ENCODE measurements at regions not wholly inside any gene's neighbourhood (a gene's known extent, or its start where the extent isn't known, plus 50 kb on each side); places are given as distances from the start of the nearest gene placed in this dataset.

DNA sequence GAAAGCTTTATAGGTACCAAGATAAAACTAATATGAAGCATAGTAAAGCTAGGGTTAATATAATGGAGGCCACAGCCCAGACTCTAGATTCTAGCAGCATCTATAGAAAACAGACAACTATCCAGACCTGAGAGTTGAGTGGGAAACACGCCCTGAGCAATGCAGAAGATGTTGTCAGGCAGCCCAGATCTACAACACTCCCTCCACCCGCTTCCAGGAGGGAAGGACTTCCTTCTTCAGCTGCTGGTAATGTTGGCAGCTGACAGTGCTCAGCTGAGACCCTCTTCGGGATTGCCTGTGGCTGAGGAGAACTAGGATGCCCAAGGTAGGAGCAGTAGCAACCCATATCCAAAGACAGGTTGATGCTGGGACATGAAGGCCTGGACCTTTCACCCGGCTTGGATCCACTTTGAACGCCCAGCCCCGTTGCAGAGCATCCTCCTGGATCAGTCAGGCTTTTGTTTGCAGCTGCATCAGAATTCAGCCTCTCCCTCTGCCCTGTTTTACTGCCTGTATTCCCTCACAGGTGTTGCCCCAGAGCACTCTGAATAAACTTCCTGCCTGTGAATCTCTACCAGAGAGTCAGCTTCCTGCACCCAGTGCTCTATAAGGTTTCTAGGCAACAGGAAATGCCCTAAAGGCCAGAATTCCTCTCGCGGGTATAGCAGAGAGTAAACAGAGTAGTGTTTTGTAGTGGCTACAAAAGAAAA is 174.7 kb upstream of the IL12A start:
- TF ChIP-seq ZNF331 (CRISPR knock-in tag; IDR thresholded peaks at IDR 0.05; ENCODE audit: low read depth) = no peak
- no peak for TF ChIP-seq POLR2AphosphoS5 (IDR thresholded peaks at IDR 0.05; ENCODE audit: low read depth)
- TF ChIP-seq EZH2 (IDR thresholded peaks at IDR 0.05; ENCODE audit: low read depth, unreplicated experiment) = no peak
- TF ChIP-seq, protein P1, sequence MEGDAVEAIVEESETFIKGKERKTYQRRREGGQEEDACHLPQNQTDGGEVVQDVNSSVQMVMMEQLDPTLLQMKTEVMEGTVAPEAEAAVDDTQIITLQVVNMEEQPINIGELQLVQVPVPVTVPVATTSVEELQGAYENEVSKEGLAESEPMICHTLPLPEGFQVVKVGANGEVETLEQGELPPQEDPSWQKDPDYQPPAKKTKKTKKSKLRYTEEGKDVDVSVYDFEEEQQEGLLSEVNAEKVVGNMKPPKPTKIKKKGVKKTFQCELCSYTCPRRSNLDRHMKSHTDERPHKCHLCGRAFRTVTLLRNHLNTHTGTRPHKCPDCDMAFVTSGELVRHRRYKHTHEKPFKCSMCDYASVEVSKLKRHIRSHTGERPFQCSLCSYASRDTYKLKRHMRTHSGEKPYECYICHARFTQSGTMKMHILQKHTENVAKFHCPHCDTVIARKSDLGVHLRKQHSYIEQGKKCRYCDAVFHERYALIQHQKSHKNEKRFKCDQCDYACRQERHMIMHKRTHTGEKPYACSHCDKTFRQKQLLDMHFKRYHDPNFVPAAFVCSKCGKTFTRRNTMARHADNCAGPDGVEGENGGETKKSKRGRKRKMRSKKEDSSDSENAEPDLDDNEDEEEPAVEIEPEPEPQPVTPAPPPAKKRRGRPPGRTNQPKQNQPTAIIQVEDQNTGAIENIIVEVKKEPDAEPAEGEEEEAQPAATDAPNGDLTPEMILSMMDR (conservative IDR thresholded peaks at IDR 0.05; ENCODE audit: low read depth in 2 of 2) = no peak
- TF ChIP-seq, protein P2, sequence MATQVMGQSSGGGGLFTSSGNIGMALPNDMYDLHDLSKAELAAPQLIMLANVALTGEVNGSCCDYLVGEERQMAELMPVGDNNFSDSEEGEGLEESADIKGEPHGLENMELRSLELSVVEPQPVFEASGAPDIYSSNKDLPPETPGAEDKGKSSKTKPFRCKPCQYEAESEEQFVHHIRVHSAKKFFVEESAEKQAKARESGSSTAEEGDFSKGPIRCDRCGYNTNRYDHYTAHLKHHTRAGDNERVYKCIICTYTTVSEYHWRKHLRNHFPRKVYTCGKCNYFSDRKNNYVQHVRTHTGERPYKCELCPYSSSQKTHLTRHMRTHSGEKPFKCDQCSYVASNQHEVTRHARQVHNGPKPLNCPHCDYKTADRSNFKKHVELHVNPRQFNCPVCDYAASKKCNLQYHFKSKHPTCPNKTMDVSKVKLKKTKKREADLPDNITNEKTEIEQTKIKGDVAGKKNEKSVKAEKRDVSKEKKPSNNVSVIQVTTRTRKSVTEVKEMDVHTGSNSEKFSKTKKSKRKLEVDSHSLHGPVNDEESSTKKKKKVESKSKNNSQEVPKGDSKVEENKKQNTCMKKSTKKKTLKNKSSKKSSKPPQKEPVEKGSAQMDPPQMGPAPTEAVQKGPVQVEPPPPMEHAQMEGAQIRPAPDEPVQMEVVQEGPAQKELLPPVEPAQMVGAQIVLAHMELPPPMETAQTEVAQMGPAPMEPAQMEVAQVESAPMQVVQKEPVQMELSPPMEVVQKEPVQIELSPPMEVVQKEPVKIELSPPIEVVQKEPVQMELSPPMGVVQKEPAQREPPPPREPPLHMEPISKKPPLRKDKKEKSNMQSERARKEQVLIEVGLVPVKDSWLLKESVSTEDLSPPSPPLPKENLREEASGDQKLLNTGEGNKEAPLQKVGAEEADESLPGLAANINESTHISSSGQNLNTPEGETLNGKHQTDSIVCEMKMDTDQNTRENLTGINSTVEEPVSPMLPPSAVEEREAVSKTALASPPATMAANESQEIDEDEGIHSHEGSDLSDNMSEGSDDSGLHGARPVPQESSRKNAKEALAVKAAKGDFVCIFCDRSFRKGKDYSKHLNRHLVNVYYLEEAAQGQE (IDR thresholded peaks at IDR 0.05; ENCODE audit: unreplicated experiment) = no peak
- no peak for TF ChIP-seq CREB1 (CRISPR knock-in tag; IDR thresholded peaks at IDR 0.05; ENCODE audit: low read depth)
- no peak for TF ChIP-seq EZH2phosphoT487 (IDR thresholded peaks at IDR 0.05; ENCODE audit: unreplicated experiment)
- no peak for TF ChIP-seq STAT1 (IDR thresholded peaks at IDR 0.05; ENCODE audit: unreplicated experiment)
- no peak for TF ChIP-seq NANOG (IDR thresholded peaks at IDR 0.05; ENCODE audit: borderline replicate concordance)
- no peak for TF ChIP-seq ZNF114 (CRISPR knock-in tag; IDR thresholded peaks at IDR 0.05)
- no peak for TF ChIP-seq JUNB (IDR thresholded peaks at IDR 0.05; ENCODE audit: unreplicated experiment)
- TF ChIP-seq, protein P3, sequence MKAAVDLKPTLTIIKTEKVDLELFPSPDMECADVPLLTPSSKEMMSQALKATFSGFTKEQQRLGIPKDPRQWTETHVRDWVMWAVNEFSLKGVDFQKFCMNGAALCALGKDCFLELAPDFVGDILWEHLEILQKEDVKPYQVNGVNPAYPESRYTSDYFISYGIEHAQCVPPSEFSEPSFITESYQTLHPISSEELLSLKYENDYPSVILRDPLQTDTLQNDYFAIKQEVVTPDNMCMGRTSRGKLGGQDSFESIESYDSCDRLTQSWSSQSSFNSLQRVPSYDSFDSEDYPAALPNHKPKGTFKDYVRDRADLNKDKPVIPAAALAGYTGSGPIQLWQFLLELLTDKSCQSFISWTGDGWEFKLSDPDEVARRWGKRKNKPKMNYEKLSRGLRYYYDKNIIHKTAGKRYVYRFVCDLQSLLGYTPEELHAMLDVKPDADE (IDR thresholded peaks at IDR 0.05) = peak; percentile 54; the same call in 1 of the 2 replicates
- TF ChIP-seq, protein P4, sequence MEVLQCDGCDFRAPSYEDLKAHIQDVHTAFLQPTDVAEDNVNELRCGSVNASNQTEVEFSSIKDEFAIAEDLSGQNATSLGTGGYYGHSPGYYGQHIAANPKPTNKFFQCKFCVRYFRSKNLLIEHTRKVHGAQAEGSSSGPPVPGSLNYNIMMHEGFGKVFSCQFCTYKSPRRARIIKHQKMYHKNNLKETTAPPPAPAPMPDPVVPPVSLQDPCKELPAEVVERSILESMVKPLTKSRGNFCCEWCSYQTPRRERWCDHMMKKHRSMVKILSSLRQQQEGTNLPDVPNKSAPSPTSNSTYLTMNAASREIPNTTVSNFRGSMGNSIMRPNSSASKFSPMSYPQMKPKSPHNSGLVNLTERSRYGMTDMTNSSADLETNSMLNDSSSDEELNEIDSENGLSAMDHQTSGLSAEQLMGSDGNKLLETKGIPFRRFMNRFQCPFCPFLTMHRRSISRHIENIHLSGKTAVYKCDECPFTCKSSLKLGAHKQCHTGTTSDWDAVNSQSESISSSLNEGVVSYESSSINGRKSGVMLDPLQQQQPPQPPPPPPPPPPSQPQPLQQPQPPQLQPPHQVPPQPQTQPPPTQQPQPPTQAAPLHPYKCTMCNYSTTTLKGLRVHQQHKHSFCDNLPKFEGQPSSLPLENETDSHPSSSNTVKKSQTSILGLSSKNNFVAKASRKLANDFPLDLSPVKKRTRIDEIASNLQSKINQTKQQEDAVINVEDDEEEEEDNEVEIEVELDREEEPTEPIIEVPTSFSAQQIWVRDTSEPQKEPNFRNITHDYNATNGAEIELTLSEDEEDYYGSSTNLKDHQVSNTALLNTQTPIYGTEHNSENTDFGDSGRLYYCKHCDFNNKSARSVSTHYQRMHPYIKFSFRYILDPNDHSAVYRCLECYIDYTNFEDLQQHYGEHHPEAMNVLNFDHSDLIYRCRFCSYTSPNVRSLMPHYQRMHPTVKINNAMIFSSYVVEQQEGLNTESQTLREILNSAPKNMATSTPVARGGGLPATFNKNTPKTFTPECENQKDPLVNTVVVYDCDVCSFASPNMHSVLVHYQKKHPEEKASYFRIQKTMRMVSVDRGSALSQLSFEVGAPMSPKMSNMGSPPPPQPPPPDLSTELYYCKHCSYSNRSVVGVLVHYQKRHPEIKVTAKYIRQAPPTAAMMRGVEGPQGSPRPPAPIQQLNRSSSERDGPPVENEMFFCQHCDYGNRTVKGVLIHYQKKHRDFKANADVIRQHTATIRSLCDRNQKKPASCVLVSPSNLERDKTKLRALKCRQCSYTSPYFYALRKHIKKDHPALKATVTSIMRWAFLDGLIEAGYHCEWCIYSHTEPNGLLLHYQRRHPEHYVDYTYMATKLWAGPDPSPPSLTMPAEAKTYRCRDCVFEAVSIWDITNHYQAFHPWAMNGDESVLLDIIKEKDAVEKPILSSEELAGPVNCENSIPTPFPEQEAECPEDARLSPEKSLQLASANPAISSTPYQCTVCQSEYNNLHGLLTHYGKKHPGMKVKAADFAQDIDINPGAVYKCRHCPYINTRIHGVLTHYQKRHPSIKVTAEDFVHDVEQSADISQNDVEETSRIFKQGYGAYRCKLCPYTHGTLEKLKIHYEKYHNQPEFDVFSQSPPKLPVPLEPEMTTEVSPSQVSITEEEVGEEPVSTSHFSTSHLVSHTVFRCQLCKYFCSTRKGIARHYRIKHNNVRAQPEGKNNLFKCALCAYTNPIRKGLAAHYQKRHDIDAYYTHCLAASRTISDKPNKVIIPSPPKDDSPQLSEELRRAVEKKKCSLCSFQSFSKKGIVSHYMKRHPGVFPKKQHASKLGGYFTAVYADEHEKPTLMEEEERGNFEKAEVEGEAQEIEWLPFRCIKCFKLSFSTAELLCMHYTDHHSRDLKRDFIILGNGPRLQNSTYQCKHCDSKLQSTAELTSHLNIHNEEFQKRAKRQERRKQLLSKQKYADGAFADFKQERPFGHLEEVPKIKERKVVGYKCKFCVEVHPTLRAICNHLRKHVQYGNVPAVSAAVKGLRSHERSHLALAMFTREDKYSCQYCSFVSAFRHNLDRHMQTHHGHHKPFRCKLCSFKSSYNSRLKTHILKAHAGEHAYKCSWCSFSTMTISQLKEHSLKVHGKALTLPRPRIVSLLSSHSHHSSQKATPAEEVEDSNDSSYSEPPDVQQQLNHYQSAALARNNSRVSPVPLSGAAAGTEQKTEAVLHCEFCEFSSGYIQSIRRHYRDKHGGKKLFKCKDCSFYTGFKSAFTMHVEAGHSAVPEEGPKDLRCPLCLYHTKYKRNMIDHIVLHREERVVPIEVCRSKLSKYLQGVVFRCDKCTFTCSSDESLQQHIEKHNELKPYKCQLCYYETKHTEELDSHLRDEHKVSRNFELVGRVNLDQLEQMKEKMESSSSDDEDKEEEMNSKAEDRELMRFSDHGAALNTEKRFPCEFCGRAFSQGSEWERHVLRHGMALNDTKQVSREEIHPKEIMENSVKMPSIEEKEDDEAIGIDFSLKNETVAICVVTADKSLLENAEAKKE (CRISPR knock-in tag; IDR thresholded peaks at IDR 0.05) = no peak
